ENCODE measurements at regions not wholly inside any gene's neighbourhood (a gene's known extent, or its start where the extent isn't known, plus 50 kb on each side); places are given as distances from the start of the nearest gene placed in this dataset.

- no peak for DNase-seq (ENCODE audit: low spot score)
- H3K4me1 Mint-ChIP-seq (ENCODE audit: low read depth): no peaks in the 10 kb centered on the region
- no peaks in the 10 kb centered on the region for H3K36me3 Mint-ChIP-seq (ENCODE audit: low read depth)
- H3K4me3 Mint-ChIP-seq: no peak overlapping the region
- no peak overlapping the region for H3K27ac Mint-ChIP-seq
- H3K27me3 Mint-ChIP-seq (ENCODE audit: insufficient read depth): no peaks in the 10 kb centered on the region
- intact Hi-C loops (cut with micrococcal nuclease): no loop called here
- peaks cover 8% of the 10 kb centered on the region for H3K9me3 Mint-ChIP-seq
Measured at GRCh38 chr4:59102311-59102710, 1992.1 kb upstream of the IGFBP7 start.

- no peaks in the 10 kb centered on the region for H3K9me3 Mint-ChIP-seq
- no peaks in the 10 kb centered on the region for H3K27me3 Mint-ChIP-seq (ENCODE audit: insufficient read depth)
- no peak overlapping the region for H3K4me3 Mint-ChIP-seq
- H3K36me3 Mint-ChIP-seq (ENCODE audit: low read depth): no peaks in the 10 kb centered on the region
- no peak overlapping the region for H3K27ac Mint-ChIP-seq
- DNase-seq (ENCODE audit: low spot score): no peak
- H3K4me1 Mint-ChIP-seq (ENCODE audit: low read depth): no peaks in the 10 kb centered on the region
- intact Hi-C loops (cut with micrococcal nuclease): no loop called here
Measured at GRCh38 chr4:59120287-59120814, 2010.2 kb upstream of the IGFBP7 start.

- Mint-ChIP-seq H3K4me3 (no peak overlapping the region), H3K27ac (no peak overlapping the region), H3K27me3 (ENCODE audit: insufficient read depth) (no peaks in the 10 kb centered on the region), H3K9me3 (no peaks in the 10 kb centered on the region), H3K4me1 (ENCODE audit: low read depth) (no peaks in the 10 kb centered on the region), H3K36me3 (ENCODE audit: low read depth) (no peaks in the 10 kb centered on the region)
- intact Hi-C loops (cut with micrococcal nuclease): no loop called here
- DNase-seq (ENCODE audit: low spot score): no peak
Measured at GRCh38 chr4:59122626-59123025, 2012.4 kb upstream of the IGFBP7 start.

- no peaks in the 10 kb centered on the region for H3K4me1 Mint-ChIP-seq (ENCODE audit: low read depth)
- H3K27ac Mint-ChIP-seq: no peak overlapping the region
- DNase-seq (ENCODE audit: low spot score): no peak
- no peaks in the 10 kb centered on the region for H3K27me3 Mint-ChIP-seq (ENCODE audit: insufficient read depth)
- intact Hi-C loops (cut with micrococcal nuclease): no loop called here
- no peak overlapping the region for H3K4me3 Mint-ChIP-seq
- H3K9me3 Mint-ChIP-seq: no peaks in the 10 kb centered on the region
- no peaks in the 10 kb centered on the region for H3K36me3 Mint-ChIP-seq (ENCODE audit: low read depth)
Measured at GRCh38 chr4:59126159-59126558, 2016.0 kb upstream of the IGFBP7 start.

- no peak overlapping the region for H3K27ac Mint-ChIP-seq
Measured at GRCh38 chr4:59127006-59127405, 2016.8 kb upstream of the IGFBP7 start.

GRCh38 chr4:59127743-59128142 is 2017.6 kb upstream of the IGFBP7 start:
- intact Hi-C loops (cut with micrococcal nuclease): no loop called here
- Mint-ChIP-seq H3K36me3 (ENCODE audit: low read depth) (no peaks in the 10 kb centered on the region), H3K9me3 (no peaks in the 10 kb centered on the region), H3K27ac (no peak overlapping the region), H3K4me1 (ENCODE audit: low read depth) (no peaks in the 10 kb centered on the region), H3K27me3 (ENCODE audit: insufficient read depth) (no peaks in the 10 kb centered on the region), H3K4me3 (no peak overlapping the region)
- no peak for DNase-seq (ENCODE audit: low spot score)

More at GRCh38 chr4:59127006-59127405, 2016.8 kb upstream of the IGFBP7 start:
- no peak overlapping the region for H3K4me3 Mint-ChIP-seq
- H3K36me3 Mint-ChIP-seq (ENCODE audit: low read depth): no peaks in the 10 kb centered on the region
- H3K27me3 Mint-ChIP-seq (ENCODE audit: insufficient read depth): no peaks in the 10 kb centered on the region
- H3K4me1 Mint-ChIP-seq (ENCODE audit: low read depth): no peaks in the 10 kb centered on the region
- DNase-seq (ENCODE audit: low spot score): no peak
- intact Hi-C loops (cut with micrococcal nuclease): no loop called here
- H3K9me3 Mint-ChIP-seq: no peaks in the 10 kb centered on the region

- Mint-ChIP-seq H3K9me3 (peaks cover 5% of the 10 kb centered on the region), H3K4me3 (no peak overlapping the region), H3K27ac (no peak overlapping the region), H3K4me1 (ENCODE audit: low read depth) (no peaks in the 10 kb centered on the region), H3K27me3 (ENCODE audit: insufficient read depth) (no peaks in the 10 kb centered on the region), H3K36me3 (ENCODE audit: low read depth) (no peaks in the 10 kb centered on the region)
- DNase-seq (ENCODE audit: low spot score): no peak
- intact Hi-C loops (cut with micrococcal nuclease): no loop called here
Measured at GRCh38 chr4:59135248-59135985, 2025.2 kb upstream of the IGFBP7 start.

GRCh38 chr4:59161249-59161648 is 2038.9 kb upstream of the ADGRL3 start:
- Mint-ChIP-seq H3K4me1 (ENCODE audit: low read depth) (no peaks in the 10 kb centered on the region), H3K27ac (no peak overlapping the region), H3K4me3 (no peak overlapping the region), H3K9me3 (peaks cover 23% of the 10 kb centered on the region), H3K27me3 (ENCODE audit: insufficient read depth) (no peaks in the 10 kb centered on the region), H3K36me3 (ENCODE audit: low read depth) (no peaks in the 10 kb centered on the region)
- intact Hi-C loops (cut with micrococcal nuclease): no loop called here
- DNase-seq (ENCODE audit: low spot score): no peak

- intact Hi-C loops (cut with micrococcal nuclease): no loop called here
- Mint-ChIP-seq H3K27me3 (ENCODE audit: insufficient read depth) (no peaks in the 10 kb centered on the region), H3K9me3 (no peaks in the 10 kb centered on the region), H3K36me3 (ENCODE audit: low read depth) (no peaks in the 10 kb centered on the region), H3K4me1 (ENCODE audit: low read depth) (no peaks in the 10 kb centered on the region), H3K27ac (no peak overlapping the region), H3K4me3 (no peak overlapping the region)
- no peak for DNase-seq (ENCODE audit: low spot score)
Measured at GRCh38 chr4:59175617-59176016, 2024.5 kb upstream of the ADGRL3 start.

- H3K9me3 Mint-ChIP-seq: no peaks in the 10 kb centered on the region
- intact Hi-C loops (cut with micrococcal nuclease): no loop called here
- H3K27me3 Mint-ChIP-seq (ENCODE audit: insufficient read depth): no peaks in the 10 kb centered on the region
- no peaks in the 10 kb centered on the region for H3K4me1 Mint-ChIP-seq (ENCODE audit: low read depth)
- no peak overlapping the region for H3K27ac Mint-ChIP-seq
- DNase-seq (ENCODE audit: low spot score): no peak
- no peaks in the 10 kb centered on the region for H3K36me3 Mint-ChIP-seq (ENCODE audit: low read depth)
- H3K4me3 Mint-ChIP-seq: no peak overlapping the region
Measured at GRCh38 chr4:59179372-59179771, 2020.8 kb upstream of the ADGRL3 start.

- intact Hi-C loops (cut with micrococcal nuclease): no loop called here
- Mint-ChIP-seq H3K4me1 (ENCODE audit: low read depth) (no peaks in the 10 kb centered on the region), H3K36me3 (ENCODE audit: low read depth) (no peaks in the 10 kb centered on the region), H3K27ac (no peak overlapping the region), H3K9me3 (no peaks in the 10 kb centered on the region), H3K27me3 (ENCODE audit: insufficient read depth) (no peaks in the 10 kb centered on the region), H3K4me3 (no peak overlapping the region)
- no peak for DNase-seq (ENCODE audit: low spot score)
Measured at GRCh38 chr4:59180161-59180560, 2020.0 kb upstream of the ADGRL3 start.

GRCh38 chr4:59180969-59181368 is 2019.2 kb upstream of the ADGRL3 start:
- Mint-ChIP-seq H3K4me1 (ENCODE audit: low read depth) (no peaks in the 10 kb centered on the region), H3K4me3 (no peak overlapping the region), H3K27me3 (ENCODE audit: insufficient read depth) (no peaks in the 10 kb centered on the region), H3K27ac (no peak overlapping the region), H3K9me3 (no peaks in the 10 kb centered on the region), H3K36me3 (ENCODE audit: low read depth) (no peaks in the 10 kb centered on the region)
- DNase-seq (ENCODE audit: low spot score): no peak
- intact Hi-C loops (cut with micrococcal nuclease): no loop called here

- H3K27ac Mint-ChIP-seq: no peak overlapping the region
- no peaks in the 10 kb centered on the region for H3K36me3 Mint-ChIP-seq (ENCODE audit: low read depth)
- DNase-seq (ENCODE audit: low spot score): no peak
- H3K4me3 Mint-ChIP-seq: no peak overlapping the region
- H3K27me3 Mint-ChIP-seq (ENCODE audit: insufficient read depth): no peaks in the 10 kb centered on the region
- H3K9me3 Mint-ChIP-seq: peaks cover 11% of the 10 kb centered on the region
- intact Hi-C loops (cut with micrococcal nuclease): no loop called here
- no peaks in the 10 kb centered on the region for H3K4me1 Mint-ChIP-seq (ENCODE audit: low read depth)
Measured at GRCh38 chr4:59195839-59196238, 2004.3 kb upstream of the ADGRL3 start.

- intact Hi-C loops (cut with micrococcal nuclease): no loop called here
- H3K36me3 Mint-ChIP-seq (ENCODE audit: low read depth): no peaks in the 10 kb centered on the region
Measured at GRCh38 chr4:59200992-59201391, 1999.1 kb upstream of the ADGRL3 start.

More at GRCh38 chr4:59200992-59201391, 1999.1 kb upstream of the ADGRL3 start:
- H3K4me3 Mint-ChIP-seq: no peak overlapping the region
- no peak for DNase-seq (ENCODE audit: low spot score)
- H3K27ac Mint-ChIP-seq: no peak overlapping the region
- peaks cover 9% of the 10 kb centered on the region for H3K9me3 Mint-ChIP-seq
- no peaks in the 10 kb centered on the region for H3K4me1 Mint-ChIP-seq (ENCODE audit: low read depth)
- no peaks in the 10 kb centered on the region for H3K27me3 Mint-ChIP-seq (ENCODE audit: insufficient read depth)

Data from activated T-helper 1 cell treated with anti-CD3 and anti-CD28 coated beads, Interleukin-12 subunit alpha, Interleukin-12 subunit beta, Interleukin-2, Interleukin-4 antibody, amounts not matched to agents 30 ng/mL and 10 ng/mL and 1 ng/mL, durations not matched to agents 14 hours and 24 hours and 36 hours (primary cell).